ENCODE measurements at regions not wholly inside any gene's neighbourhood (a gene's known extent, or its start where the extent isn't known, plus 50 kb on each side); places are given as distances from the start of the nearest gene placed in this dataset.

DNA sequence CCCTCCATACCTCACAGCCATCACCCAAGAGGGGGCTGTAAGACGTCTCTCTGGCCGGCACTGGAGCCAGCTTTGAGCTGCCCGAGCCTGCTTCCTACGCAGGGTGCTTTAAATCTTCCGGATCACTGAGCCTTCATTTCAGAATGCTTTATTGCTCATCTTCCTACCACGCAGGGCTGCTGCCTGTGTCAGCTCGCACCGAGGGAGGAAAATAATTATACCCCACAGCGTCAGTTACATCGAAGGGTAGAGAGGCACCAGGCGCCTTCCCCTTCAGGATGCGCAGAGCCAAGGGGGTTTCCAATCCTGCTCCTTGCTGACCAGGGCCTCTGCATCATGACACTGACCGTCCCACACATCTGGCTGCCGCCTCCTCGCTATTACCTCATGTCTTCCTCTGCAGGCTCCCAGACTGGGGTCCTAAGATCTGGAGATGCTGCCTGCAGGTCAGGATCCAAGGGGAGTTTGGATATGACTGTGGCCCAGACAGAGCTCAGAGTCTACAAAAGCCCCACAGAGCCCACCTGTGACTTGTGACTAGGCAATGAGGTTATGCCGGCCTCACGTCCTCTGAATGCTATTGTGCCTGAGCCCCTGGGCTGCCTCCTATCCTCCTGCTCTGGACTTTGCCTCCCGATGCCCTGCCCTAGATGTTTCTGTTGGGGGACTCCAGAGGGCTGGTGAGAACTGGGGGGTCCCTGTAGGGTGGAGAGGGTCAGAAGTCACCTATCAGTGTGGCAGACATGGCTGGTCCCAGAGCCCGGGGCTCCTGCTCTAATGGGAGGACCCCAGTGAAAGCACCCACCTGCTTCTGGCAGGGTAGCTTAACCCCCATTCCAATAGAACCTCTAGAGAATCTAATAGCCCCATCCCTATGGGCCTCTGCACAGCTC, 220.3 kb upstream of the RTL1 start:
- TF ChIP-seq, protein P1, sequence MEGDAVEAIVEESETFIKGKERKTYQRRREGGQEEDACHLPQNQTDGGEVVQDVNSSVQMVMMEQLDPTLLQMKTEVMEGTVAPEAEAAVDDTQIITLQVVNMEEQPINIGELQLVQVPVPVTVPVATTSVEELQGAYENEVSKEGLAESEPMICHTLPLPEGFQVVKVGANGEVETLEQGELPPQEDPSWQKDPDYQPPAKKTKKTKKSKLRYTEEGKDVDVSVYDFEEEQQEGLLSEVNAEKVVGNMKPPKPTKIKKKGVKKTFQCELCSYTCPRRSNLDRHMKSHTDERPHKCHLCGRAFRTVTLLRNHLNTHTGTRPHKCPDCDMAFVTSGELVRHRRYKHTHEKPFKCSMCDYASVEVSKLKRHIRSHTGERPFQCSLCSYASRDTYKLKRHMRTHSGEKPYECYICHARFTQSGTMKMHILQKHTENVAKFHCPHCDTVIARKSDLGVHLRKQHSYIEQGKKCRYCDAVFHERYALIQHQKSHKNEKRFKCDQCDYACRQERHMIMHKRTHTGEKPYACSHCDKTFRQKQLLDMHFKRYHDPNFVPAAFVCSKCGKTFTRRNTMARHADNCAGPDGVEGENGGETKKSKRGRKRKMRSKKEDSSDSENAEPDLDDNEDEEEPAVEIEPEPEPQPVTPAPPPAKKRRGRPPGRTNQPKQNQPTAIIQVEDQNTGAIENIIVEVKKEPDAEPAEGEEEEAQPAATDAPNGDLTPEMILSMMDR (IDR thresholded peaks at IDR 0.05; ENCODE audit: low read depth, low read length, missing control alignments) = no peak
- H3K4me3 ChIP-seq (replicated peaks; ENCODE audit: low read depth, low read length) = no peak overlapping the region
- DNase-seq (ENCODE audit: extremely low read depth, low read depth) = no peak

DNA sequence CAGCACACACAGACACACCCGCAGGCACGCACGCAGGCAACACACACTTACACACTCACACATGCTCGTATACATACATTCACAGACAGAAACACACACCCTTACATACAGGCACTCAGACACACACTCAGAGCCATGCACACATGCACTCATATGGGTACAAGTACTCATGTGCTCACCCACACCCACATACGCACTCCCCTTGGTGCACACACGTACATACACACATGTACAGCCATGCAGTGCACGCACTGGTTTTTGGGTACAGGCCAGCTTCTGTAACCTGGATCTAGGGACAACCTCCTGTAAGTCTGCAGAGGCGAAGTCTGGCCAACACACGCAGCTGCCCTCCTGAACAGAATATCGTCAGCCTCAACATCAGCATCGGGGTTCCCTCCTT, 221.3 kb upstream of the RTL1 start:
- TF ChIP-seq, protein P1 (IDR thresholded peaks at IDR 0.05; ENCODE audit: low read depth, low read length, missing control alignments) = no peak
- no peak for DNase-seq (ENCODE audit: extremely low read depth, low read depth)
- no peak overlapping the region for H3K4me3 ChIP-seq (replicated peaks; ENCODE audit: low read depth, low read length)

DNA sequence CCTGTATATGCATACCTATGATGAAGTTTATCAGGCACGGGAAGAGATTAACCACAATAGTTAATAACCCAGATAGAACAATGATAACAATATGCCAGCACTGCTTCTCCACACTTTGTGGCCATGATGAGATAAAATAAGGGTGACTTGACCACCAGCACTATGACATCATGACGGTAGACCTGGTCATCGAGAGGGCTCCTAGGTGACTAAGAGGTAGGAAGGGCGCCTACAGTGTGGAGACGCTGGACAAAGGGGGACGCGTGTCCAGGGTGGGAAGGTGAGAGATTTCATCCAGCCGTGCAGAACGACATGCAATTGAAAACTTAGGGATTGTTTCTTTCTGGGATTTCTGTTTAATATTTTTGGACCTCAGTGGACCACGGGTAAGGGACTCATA, 221.8 kb upstream of the RTL1 start:
- TF ChIP-seq, protein P1 (IDR thresholded peaks at IDR 0.05; ENCODE audit: low read depth, low read length, missing control alignments) = no peak

DNA sequence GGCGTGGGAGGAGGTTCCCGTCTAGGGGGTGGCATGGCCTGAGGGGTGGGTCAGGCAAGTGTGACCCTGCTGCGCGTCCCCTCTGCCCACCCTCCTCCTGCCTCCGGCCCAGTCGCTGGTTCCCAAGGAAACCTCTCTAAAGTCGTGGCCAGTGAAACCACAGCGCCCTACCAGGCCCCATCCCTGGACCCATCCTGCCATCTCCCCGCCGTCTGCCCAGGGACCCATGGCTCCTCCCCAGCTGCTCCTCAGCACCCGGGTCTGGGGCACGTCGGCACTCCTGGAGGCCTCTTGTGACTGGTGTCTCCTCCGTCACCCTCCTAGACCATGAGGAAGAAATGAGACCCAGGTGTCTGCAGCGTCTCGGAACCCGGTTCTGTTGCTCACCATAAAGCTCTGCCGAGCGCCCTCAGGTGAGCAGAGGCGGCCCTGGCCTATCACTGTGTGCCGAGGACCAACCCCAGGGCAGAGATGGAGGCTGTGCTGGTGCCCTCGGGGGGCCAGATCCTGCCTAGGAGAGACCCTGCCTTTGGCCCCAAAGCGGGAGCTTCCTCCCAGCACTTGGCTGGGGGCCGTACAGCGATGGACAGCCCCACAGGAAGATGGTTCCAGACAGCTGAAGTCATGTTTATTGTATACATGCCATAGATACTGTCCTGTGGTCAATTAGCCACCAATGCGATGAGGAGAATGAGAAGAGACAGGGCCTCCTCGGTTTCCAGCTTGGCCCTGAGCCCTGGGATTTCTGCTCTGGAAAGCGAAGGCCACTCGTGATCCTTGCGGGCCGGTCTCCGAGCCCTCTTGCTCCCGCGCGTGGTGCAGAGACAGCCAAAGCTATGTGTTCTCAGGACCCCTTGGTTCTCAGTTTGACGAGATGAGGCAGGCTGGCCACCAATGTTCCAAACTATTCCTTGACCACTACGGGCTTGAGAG, 222.5 kb upstream of the RTL1 start:
- H3K4me3 ChIP-seq (replicated peaks; ENCODE audit: low read depth, low read length) = no peak overlapping the region
- DNase-seq (ENCODE audit: extremely low read depth, low read depth) = no peak
- TF ChIP-seq, protein P1 (IDR thresholded peaks at IDR 0.05; ENCODE audit: low read depth, low read length, missing control alignments) = no peak

More for the DNA sequence above, 221.8 kb upstream of the RTL1 start:
- no peak for DNase-seq (ENCODE audit: extremely low read depth, low read depth)
- H3K4me3 ChIP-seq (replicated peaks; ENCODE audit: low read depth, low read length) = no peak overlapping the region

DNA sequence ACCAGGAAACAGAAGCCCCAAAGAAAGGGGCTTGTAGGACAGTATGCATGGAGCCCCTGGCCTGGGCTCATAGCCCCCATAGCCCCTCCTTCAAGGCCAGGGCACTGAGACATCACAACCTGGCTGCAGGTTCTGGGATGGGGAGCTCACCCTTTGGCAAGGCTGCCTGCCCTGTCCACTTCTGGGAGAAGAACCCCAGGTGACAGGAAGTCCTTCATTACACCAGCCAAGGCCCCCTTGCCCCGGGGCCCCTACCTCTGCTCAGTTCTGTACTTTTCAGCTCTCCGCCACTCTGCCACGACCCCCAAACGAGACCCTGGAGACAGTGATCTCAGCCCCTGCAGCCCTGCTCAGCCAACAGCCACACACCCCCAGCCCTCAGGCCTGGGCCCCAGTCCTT, 223.2 kb upstream of the RTL1 start:
- H3K4me3 ChIP-seq (replicated peaks; ENCODE audit: low read depth, low read length) = no peak overlapping the region
- DNase-seq (ENCODE audit: extremely low read depth, low read depth) = no peak
- TF ChIP-seq, protein P1 (IDR thresholded peaks at IDR 0.05; ENCODE audit: low read depth, low read length, missing control alignments) = no peak

DNA sequence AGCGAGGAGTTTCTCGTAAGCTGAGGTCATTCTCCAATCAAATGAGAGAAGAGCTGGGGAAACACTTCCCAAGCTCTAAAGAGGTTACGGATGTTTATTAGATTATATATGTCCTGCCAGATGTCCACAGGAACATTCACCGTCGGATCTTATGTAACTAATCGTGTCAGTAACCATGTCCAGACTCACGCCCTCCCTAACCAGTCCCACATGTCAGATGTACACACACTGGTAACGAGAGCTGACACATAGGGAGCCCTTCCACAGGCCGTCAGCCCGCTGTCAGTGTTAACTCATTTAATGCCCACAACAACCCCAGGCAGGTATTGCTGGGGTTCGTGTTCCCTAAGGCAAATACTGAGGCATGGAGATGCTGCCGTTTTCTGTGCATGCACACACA, 223.7 kb upstream of the RTL1 start:
- TF ChIP-seq, protein P1 (IDR thresholded peaks at IDR 0.05; ENCODE audit: low read depth, low read length, missing control alignments) = no peak
- DNase-seq (ENCODE audit: extremely low read depth, low read depth) = no peak
- H3K4me3 ChIP-seq (replicated peaks; ENCODE audit: low read depth, low read length) = no peak overlapping the region

All from HFF-Myc (cell line).